K562 (cell line): ENCODE measurements at regions not wholly inside any gene's neighbourhood (a gene's known extent, or its start where the extent isn't known, plus 50 kb on each side); places are given as distances from the start of the nearest gene placed in this dataset.

ENCODE experiments used
- ATAC-seq: fragments of 200-7000 bp; cut with Tn5 transposase; 3 replicates; pipeline ENCODE4 v1.9.1; 2020; ENCODE audit warnings: moderate library complexity
- BruUV-seq: library from RNA; stranded (reverse); fragments of 400-500 nt; replicated peaks from 2 replicates; lab custom pipeline; 2021; lab: Mats Ljungman, UMichigan
- CTCF ChIA-PET: fragments of 300-600 bp; formaldehyde crosslinking; extraction: SDS; loops from one replicate; lab custom pipeline; 2021; ENCODE audit warnings: low intra/inter-chr PET ratio; lab: Yijun Ruan, JAX
- POLR2A ChIA-PET: fragments of 300-600, 350-650 bp; sonication (Branson Sonifier 250); formaldehyde crosslinking; extraction: SDS; loops from one replicate; lab custom pipeline; 2021; ENCODE audit warnings: antibody characterized with exemption, inconsistent platforms; lab: Yijun Ruan, JAX
- DNase-seq, 4 experiments: peaks; one replicate each; pipeline versions ENCODE4 v3.0.0 to v3.0.0-alpha.2; 2011 to 2018; ENCODE audit warnings: low spot score in 3 of 4, mixed read lengths in 3 of 4; ENCODE audit errors: extremely low read depth in 1 of 4
- FAIRE-seq: peaks from 2 replicates; lab custom pipeline; 2011; peaks lifted over from hg19 to GRCh38; lab: Jason Lieb, UNC
- H2AFZ ChIP-seq: 2 replicates; pipeline ENCODE4 v1.6.0; 2011; ENCODE audit warnings: low read depth, low read length, control low read depth, inconsistent platforms
- H3K27ac ChIP-seq: fragments of 200-600 bp; 3 replicates; pipeline ENCODE4 v1.8.0; 2011; ENCODE audit warnings: low read depth, mild to moderate bottlenecking, control low read depth, inconsistent platforms, low read length, moderate library complexity, mixed read lengths; ENCODE audit errors: extremely low read depth
- H3K27me3 ChIP-seq, 2 experiments: fragments of 300-600 bp in 1 of 2; 2 replicates in 1 of 2; 3 replicates in 1 of 2; pipeline versions ENCODE4 v1.6.0 to v1.8.0; 2011; ENCODE audit warnings: inconsistent platforms in 2 of 2, low read length in 2 of 2, mild to moderate bottlenecking in 1 of 2, mixed read lengths in 1 of 2, moderate library complexity in 1 of 2; ENCODE audit not compliant: control insufficient read depth in 2 of 2, insufficient read depth in 2 of 2
- H3K36me3 ChIP-seq: fragments of 300-600 bp; 3 replicates; pipeline ENCODE4 v1.8.0; 2011; ENCODE audit warnings: mild to moderate bottlenecking, low read length, inconsistent platforms; ENCODE audit not compliant: control insufficient read depth, insufficient read depth
- H3K4me1 ChIP-seq, 2 experiments: fragments of 200-600 bp in 1 of 2; replicated peaks in 1 of 2; 2 replicates in 1 of 2; 3 replicates in 1 of 2; pipeline versions ENCODE4 v1.5.1 to v1.8.0; 2011; ENCODE audit warnings: inconsistent platforms in 2 of 2, low read length in 2 of 2, mild to moderate bottlenecking in 1 of 2, mixed read lengths in 1 of 2, moderate library complexity in 1 of 2; ENCODE audit not compliant: control insufficient read depth in 2 of 2, insufficient read depth in 2 of 2
- H3K4me2 ChIP-seq: 2 replicates; pipeline ENCODE4 v1.6.1; 2011; ENCODE audit warnings: low read length, control low read depth, inconsistent platforms, mixed read lengths; ENCODE audit not compliant: insufficient read depth
- H3K4me3 ChIP-seq: fragments of 200-600 bp; sonication (generic), shearing (Covaris generic); 2 replicates; pipeline ENCODE4 v1.5.1; 2016; ENCODE audit warnings: control low read depth, inconsistent platforms
- H3K79me2 ChIP-seq: fragments of 200-600 bp; 3 replicates; pipeline ENCODE4 v1.8.0; 2011; ENCODE audit warnings: low read length, inconsistent platforms; ENCODE audit not compliant: control insufficient read depth, insufficient read depth
- H3K9ac ChIP-seq, 2 experiments: 2 replicates each; pipeline versions ENCODE4 v1.6.0 to v1.6.1; 2011; ENCODE audit warnings: low read depth in 2 of 2, low read length in 2 of 2, control low read depth in 1 of 2, inconsistent platforms in 1 of 2, mild to moderate bottlenecking in 1 of 2, mixed read lengths in 1 of 2; ENCODE audit not compliant: insufficient read depth in 1 of 2
- H3K9me1 ChIP-seq: one replicate; pipeline ENCODE4 v1.6.0; 2011; ENCODE audit warnings: inconsistent platforms, mild to moderate bottlenecking, low read length, moderate library complexity; ENCODE audit not compliant: control insufficient read depth, insufficient read depth
- H3K9me3 ChIP-seq: replicated peaks from 2 replicates; pipeline ENCODE4 v1.5.1; 2011; ENCODE audit warnings: low read depth, low read length, inconsistent platforms; ENCODE audit not compliant: control insufficient read depth, insufficient read depth
- H4K20me1 ChIP-seq: replicated peaks from 2 replicates; pipeline ENCODE4 v1.6.1; 2011; ENCODE audit warnings: low read length, inconsistent platforms, mixed read lengths; ENCODE audit not compliant: control insufficient read depth, insufficient read depth
- CCAR2 ChIP-seq: fragments of 200-400 bp; formaldehyde crosslinking; IDR thresholded peaks from 2 replicates; pipeline ENCODE4 v1.6.1; 2017; ENCODE audit warnings: mild to moderate bottlenecking, low read depth, low read length
- ETS2 ChIP-seq: IDR thresholded peaks from 2 replicates; pipeline ENCODE4 v1.6.1; 2016; ENCODE audit warnings: borderline replicate concordance, missing genetic modification characterization, mild to moderate bottlenecking, moderate library complexity, missing compliant biosample characterization; ENCODE audit not compliant: poor library complexity, severe bottlenecking
- GATAD2B ChIP-seq: fragments of 450-650 bp; IDR thresholded peaks from 2 replicates; pipeline ENCODE4 v1.6.1; 2017; ENCODE audit warnings: mild to moderate bottlenecking, borderline replicate concordance
- NCOA2 ChIP-seq, 2 experiments: fragments of 450-650 bp; IDR thresholded peaks; 2 replicates each; pipeline ENCODE4 v1.6.1; 2018; ENCODE audit warnings: mild to moderate bottlenecking in 2 of 2, moderate library complexity in 1 of 2; ENCODE audit not compliant: partially characterized antibody in 2 of 2
- RB1 ChIP-seq: fragments of 450-650 bp; IDR thresholded peaks from 2 replicates; pipeline ENCODE4 v1.6.1; 2017; ENCODE audit warnings: low read depth, mild to moderate bottlenecking
- RHOXF2B ChIP-seq: fragments of 250-450 bp; sonication (Bioruptor Pico); conservative IDR thresholded peaks from 2 replicates; pipeline ENCODE4 v1.5.1; 2021
- XRCC4 ChIP-seq: IDR thresholded peaks from one replicate; pipeline ENCODE4 v1.6.1; 2011; ENCODE audit not compliant: insufficient read depth, insufficient read length; ENCODE audit errors: extremely low read depth
- ZFP1 ChIP-seq: fragments of 450-650 bp; formaldehyde crosslinking; IDR thresholded peaks from 2 replicates; pipeline ENCODE4 v1.4.0; 2020; ENCODE audit warnings: mild to moderate bottlenecking, mixed read lengths
- ZFPM2 ChIP-seq: fragments of 250-450 bp; sonication (Bioruptor Pico); IDR thresholded peaks from 2 replicates; pipeline ENCODE4 v1.5.1; 2022; ENCODE audit warnings: mild to moderate bottlenecking
- ZNF280B ChIP-seq: fragments of 250-450 bp; sonication (Bioruptor Pico); IDR thresholded peaks from 2 replicates; pipeline ENCODE4 v1.5.1; 2021; ENCODE audit warnings: mild to moderate bottlenecking
- ZNF764 ChIP-seq: fragments of 250-450 bp; sonication (Bioruptor Pico); IDR thresholded peaks from 2 replicates; pipeline ENCODE4 v1.4.0; 2020; ENCODE audit warnings: low read depth, mild to moderate bottlenecking, moderate library complexity
- ZNF77 ChIP-seq: fragments of 250-450 bp; sonication (Bioruptor Pico); IDR thresholded peaks from 2 replicates; pipeline ENCODE4 v1.5.0; 2020
- WGBS: fragments of 100-300 bp; shearing (Covaris generic); methylation state at CpG from one replicate; pipeline ENCODE4 v1.1.6; 2016; ENCODE audit warnings: low coverage, mixed read lengths; ENCODE audit not compliant: insufficient coverage; ENCODE audit errors: missing lambda C conversion rate; 5-methylcytosine and 5-hydroxymethylcytosine counted together
- in situ Hi-C: fragments of 300-500 bp; cut with MboI; formaldehyde crosslinking; loops from 4 replicates; pipeline ENCODE4 v1.15.0; 2018; ENCODE audit warnings: inconsistent platforms, mixed read lengths
- intact Hi-C: fragments of 100-400 bp; cut with micrococcal nuclease; formaldehyde crosslinking; loops from 2 replicates; pipeline ENCODE4 v1.14.2; 2022
- TF ChIP-seq, protein P1 (sequence below): fragments of 200-800 bp; sonication (Bioruptor generic); IDR thresholded peaks from 2 replicates; pipeline ENCODE4 v1.6.1; 2016; ENCODE audit warnings: missing genetic modification characterization, missing compliant biosample characterization
- TF ChIP-seq, protein P2 (sequence below): sonication (generic); formaldehyde crosslinking; IDR thresholded peaks from 2 replicates; pipeline ENCODE4 v1.8.0; 2022; ENCODE audit warnings: mild to moderate bottlenecking, missing genetic modification reagents

GRCh38 chr13:109669956-109670355 lies 116.4 kb downstream of the IRS2 start:
- intact Hi-C loops: no loop called here
- POLR2A ChIA-PET: no interaction called here
- no peak overlapping the region for H3K4me3 ChIP-seq
- WGBS: 0% methylated on average over 4 of the region's 5 CpGs
- peaks cover 3 to 24% of the 10 kb centered on the region in 2 experiments; a peak in 3 of 5 replicates for H3K27me3 ChIP-seq
- no peaks in the 10 kb centered on the region for H3K9me1 ChIP-seq
- H3K4me2 ChIP-seq: no peak overlapping the region
- H3K27ac ChIP-seq: no peak overlapping the region
- in situ Hi-C loops: no loop called here
- DNase-seq (no peak), FAIRE-seq (no peak), ATAC-seq (no peak)
- H2AFZ ChIP-seq: no peak overlapping the region
- H4K20me1 ChIP-seq: 0 out of 2 replicates have a peak, but pooled peaks cover 3% of the 10 kb centered on the region
- H3K79me2 ChIP-seq: no peaks in the 10 kb centered on the region
- H3K36me3 ChIP-seq: no peaks in the 10 kb centered on the region
- H3K9ac ChIP-seq: no peak overlapping the region
- H3K9me3 ChIP-seq: no peaks in the 10 kb centered on the region
- no TSS peak for BruUV-seq
- CTCF ChIA-PET: no interaction called here
- peaks cover 0 to 3% of the 10 kb centered on the region in 2 experiments; a peak in 2 of 5 replicates for H3K4me1 ChIP-seq
- TF ChIP-seq, protein P1, sequence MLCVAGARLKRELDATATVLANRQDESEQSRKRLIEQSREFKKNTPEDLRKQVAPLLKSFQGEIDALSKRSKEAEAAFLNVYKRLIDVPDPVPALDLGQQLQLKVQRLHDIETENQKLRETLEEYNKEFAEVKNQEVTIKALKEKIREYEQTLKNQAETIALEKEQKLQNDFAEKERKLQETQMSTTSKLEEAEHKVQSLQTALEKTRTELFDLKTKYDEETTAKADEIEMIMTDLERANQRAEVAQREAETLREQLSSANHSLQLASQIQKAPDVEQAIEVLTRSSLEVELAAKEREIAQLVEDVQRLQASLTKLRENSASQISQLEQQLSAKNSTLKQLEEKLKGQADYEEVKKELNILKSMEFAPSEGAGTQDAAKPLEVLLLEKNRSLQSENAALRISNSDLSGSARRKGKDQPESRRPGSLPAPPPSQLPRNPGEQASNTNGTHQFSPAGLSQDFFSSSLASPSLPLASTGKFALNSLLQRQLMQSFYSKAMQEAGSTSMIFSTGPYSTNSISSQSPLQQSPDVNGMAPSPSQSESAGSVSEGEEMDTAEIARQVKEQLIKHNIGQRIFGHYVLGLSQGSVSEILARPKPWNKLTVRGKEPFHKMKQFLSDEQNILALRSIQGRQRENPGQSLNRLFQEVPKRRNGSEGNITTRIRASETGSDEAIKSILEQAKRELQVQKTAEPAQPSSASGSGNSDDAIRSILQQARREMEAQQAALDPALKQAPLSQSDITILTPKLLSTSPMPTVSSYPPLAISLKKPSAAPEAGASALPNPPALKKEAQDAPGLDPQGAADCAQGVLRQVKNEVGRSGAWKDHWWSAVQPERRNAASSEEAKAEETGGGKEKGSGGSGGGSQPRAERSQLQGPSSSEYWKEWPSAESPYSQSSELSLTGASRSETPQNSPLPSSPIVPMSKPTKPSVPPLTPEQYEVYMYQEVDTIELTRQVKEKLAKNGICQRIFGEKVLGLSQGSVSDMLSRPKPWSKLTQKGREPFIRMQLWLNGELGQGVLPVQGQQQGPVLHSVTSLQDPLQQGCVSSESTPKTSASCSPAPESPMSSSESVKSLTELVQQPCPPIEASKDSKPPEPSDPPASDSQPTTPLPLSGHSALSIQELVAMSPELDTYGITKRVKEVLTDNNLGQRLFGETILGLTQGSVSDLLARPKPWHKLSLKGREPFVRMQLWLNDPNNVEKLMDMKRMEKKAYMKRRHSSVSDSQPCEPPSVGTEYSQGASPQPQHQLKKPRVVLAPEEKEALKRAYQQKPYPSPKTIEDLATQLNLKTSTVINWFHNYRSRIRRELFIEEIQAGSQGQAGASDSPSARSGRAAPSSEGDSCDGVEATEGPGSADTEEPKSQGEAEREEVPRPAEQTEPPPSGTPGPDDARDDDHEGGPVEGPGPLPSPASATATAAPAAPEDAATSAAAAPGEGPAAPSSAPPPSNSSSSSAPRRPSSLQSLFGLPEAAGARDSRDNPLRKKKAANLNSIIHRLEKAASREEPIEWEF (CRISPR knock-in tag): no peak
- no peak for TF ChIP-seq ZNF280B (CRISPR knock-in tag)
- no peak for TF ChIP-seq ZNF77 (CRISPR knock-in tag)
- no peak for TF ChIP-seq RHOXF2B (CRISPR knock-in tag)
- TF ChIP-seq, protein P2, sequence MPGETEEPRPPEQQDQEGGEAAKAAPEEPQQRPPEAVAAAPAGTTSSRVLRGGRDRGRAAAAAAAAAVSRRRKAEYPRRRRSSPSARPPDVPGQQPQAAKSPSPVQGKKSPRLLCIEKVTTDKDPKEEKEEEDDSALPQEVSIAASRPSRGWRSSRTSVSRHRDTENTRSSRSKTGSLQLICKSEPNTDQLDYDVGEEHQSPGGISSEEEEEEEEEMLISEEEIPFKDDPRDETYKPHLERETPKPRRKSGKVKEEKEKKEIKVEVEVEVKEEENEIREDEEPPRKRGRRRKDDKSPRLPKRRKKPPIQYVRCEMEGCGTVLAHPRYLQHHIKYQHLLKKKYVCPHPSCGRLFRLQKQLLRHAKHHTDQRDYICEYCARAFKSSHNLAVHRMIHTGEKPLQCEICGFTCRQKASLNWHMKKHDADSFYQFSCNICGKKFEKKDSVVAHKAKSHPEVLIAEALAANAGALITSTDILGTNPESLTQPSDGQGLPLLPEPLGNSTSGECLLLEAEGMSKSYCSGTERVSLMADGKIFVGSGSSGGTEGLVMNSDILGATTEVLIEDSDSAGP (CRISPR knock-in tag): no peak
- no peak for TF ChIP-seq ZFP1 (CRISPR knock-in tag)
- TF ChIP-seq NCOA2 (IDR thresholded peaks at IDR 0.05; ENCODE audit: partially characterized antibody in 2 of 2): no peak
- TF ChIP-seq CCAR2: no peak
- TF ChIP-seq ETS2 (tag): no peak
- TF ChIP-seq GATAD2B: no peak
- TF ChIP-seq RB1: no peak
- no peak for TF ChIP-seq XRCC4
- no peak for TF ChIP-seq ZNF764 (CRISPR knock-in tag)
- TF ChIP-seq ZFPM2 (CRISPR knock-in tag): no peak
